ENCODE measurements at regions not wholly inside any gene's neighbourhood (a gene's known extent, or its start where the extent isn't known, plus 50 kb on each side); places are given as distances from the start of the nearest gene placed in this dataset.

- TF ChIP-seq EZH2 (IDR thresholded peaks at IDR 0.05) (no peak), POLR2AphosphoS5 (IDR thresholded peaks at IDR 0.05; ENCODE audit: borderline replicate concordance, low read depth, low read length) (no peak)
Observed at GRCh38 chr2:176637142-176637485, 367.9 kb downstream of the MTX2 start.
